ENCODE measurements at regions not wholly inside any gene's neighbourhood (a gene's known extent, or its start where the extent isn't known, plus 50 kb on each side); places are given as distances from the start of the nearest gene placed in this dataset.

GRCh38 chr1:195185321-195185720 lies 1422.9 kb downstream of the KCNT2 start (continued):
- TF ChIP-seq, protein P1, sequence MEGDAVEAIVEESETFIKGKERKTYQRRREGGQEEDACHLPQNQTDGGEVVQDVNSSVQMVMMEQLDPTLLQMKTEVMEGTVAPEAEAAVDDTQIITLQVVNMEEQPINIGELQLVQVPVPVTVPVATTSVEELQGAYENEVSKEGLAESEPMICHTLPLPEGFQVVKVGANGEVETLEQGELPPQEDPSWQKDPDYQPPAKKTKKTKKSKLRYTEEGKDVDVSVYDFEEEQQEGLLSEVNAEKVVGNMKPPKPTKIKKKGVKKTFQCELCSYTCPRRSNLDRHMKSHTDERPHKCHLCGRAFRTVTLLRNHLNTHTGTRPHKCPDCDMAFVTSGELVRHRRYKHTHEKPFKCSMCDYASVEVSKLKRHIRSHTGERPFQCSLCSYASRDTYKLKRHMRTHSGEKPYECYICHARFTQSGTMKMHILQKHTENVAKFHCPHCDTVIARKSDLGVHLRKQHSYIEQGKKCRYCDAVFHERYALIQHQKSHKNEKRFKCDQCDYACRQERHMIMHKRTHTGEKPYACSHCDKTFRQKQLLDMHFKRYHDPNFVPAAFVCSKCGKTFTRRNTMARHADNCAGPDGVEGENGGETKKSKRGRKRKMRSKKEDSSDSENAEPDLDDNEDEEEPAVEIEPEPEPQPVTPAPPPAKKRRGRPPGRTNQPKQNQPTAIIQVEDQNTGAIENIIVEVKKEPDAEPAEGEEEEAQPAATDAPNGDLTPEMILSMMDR (IDR thresholded peaks at IDR 0.05 in 2 of 3, conservative IDR thresholded peaks at IDR 0.05 in 1 of 3; ENCODE audit: control insufficient read depth in 2 of 3, extremely low read depth in 1 of 3, insufficient read depth in 1 of 3, low read depth in 3 of 3, low read length in 3 of 3), result no peak
- no peak for TF ChIP-seq CBX5 (IDR thresholded peaks at IDR 0.05; ENCODE audit: low read depth)
- TF ChIP-seq ETV6 (conservative IDR thresholded peaks at IDR 0.05 in 1 of 2, IDR thresholded peaks at IDR 0.05 in 1 of 2; ENCODE audit: borderline replicate concordance in 1 of 2, low read depth in 1 of 2), result no peak
- TF ChIP-seq USF1 (IDR thresholded peaks at IDR 0.05; ENCODE audit: borderline replicate concordance, extremely low read length, insufficient read depth, low read depth, low read length), result no peak
- no peak for TF ChIP-seq CEBPB (IDR thresholded peaks at IDR 0.05; ENCODE audit: borderline replicate concordance in 1 of 2, low read depth in 2 of 2, low read length in 2 of 2)
- no peak for TF ChIP-seq USF2 (IDR thresholded peaks at IDR 0.05; ENCODE audit: borderline replicate concordance, low read depth, low read length)
- no peak for TF ChIP-seq HCFC1 (IDR thresholded peaks at IDR 0.05; ENCODE audit: low read length)
- no peak for TF ChIP-seq ZBTB11 (CRISPR knock-in tag; IDR thresholded peaks at IDR 0.05)
- no peak for TF ChIP-seq RAD21 (IDR thresholded peaks at IDR 0.05; ENCODE audit: insufficient read depth, low read depth, low read length)
